Liver (tissue), 8 donors: ENCODE measurements at regions not wholly inside any gene's neighbourhood (a gene's known extent, or its start where the extent isn't known, plus 50 kb on each side); places are given as distances from the start of the nearest gene placed in this dataset.

Source experiments
- DNase-seq: peaks from one replicate; pipeline ENCODE4 v3.0.0-alpha.2; 2017; ENCODE audit warnings: low spot score
- H3K27ac ChIP-seq, 2 donors: one replicate each; pipeline ENCODE4 v1.7.0; 2013; ENCODE audit warnings: inconsistent platforms in 2 of 2, low read length in 2 of 2, control low read depth in 1 of 2, low read depth in 1 of 2, mild to moderate bottlenecking in 1 of 2
- H3K27me3 ChIP-seq, 4 donors: one replicate each; pipeline versions ENCODE4 v1.6.1 to v1.7.0; 2013; ENCODE audit warnings: low read length in 3 of 4, inconsistent platforms in 1 of 4, mild to moderate bottlenecking in 1 of 4, moderate library complexity in 1 of 4; ENCODE audit not compliant: control insufficient read depth in 4 of 4, insufficient read depth in 4 of 4
- H3K36me3 ChIP-seq, 4 donors: one replicate each; pipeline versions ENCODE4 v1.6.1 to v1.7.0; 2013; ENCODE audit warnings: low read length in 3 of 4, mild to moderate bottlenecking in 3 of 4, low read depth in 1 of 4, moderate library complexity in 1 of 4; ENCODE audit not compliant: control insufficient read depth in 4 of 4, insufficient read depth in 3 of 4
- H3K4me1 ChIP-seq, 4 donors: one replicate each; pipeline versions ENCODE4 v1.6.1 to v1.7.0; 2013; ENCODE audit warnings: low read length in 3 of 4, mild to moderate bottlenecking in 3 of 4, moderate library complexity in 1 of 4; ENCODE audit not compliant: control insufficient read depth in 4 of 4, insufficient read depth in 4 of 4
- H3K4me3 ChIP-seq, 3 donors: one replicate each; pipeline versions ENCODE4 v1.6.1 to v1.7.0; 2013; ENCODE audit warnings: low read length in 3 of 3, control low read depth in 1 of 3, low read depth in 1 of 3, mild to moderate bottlenecking in 1 of 3
- H3K9ac ChIP-seq, 2 donors: one replicate each; pipeline ENCODE4 v1.7.0; 2013; ENCODE audit warnings: low read length in 2 of 2, mild to moderate bottlenecking in 2 of 2, moderate library complexity in 2 of 2, control low read depth in 1 of 2, low read depth in 1 of 2
- H3K9me3 ChIP-seq, 4 donors: one replicate each; pipeline versions ENCODE4 v1.6.1 to v1.7.0; 2013; ENCODE audit warnings: low read length in 3 of 4; ENCODE audit not compliant: control insufficient read depth in 4 of 4
- CTCF ChIP-seq: fragments of 150-350 bp; IDR thresholded peaks from 2 replicates; pipeline ENCODE4 v1.5.1; 2017; ENCODE audit warnings: improper control_type of control experiment, low read depth, low read length; ENCODE audit not compliant: missing input control
- EGR1 ChIP-seq, 2 donors: IDR thresholded peaks; 2 replicates each; pipeline ENCODE4 v1.6.1; 2016 to 2018; ENCODE audit warnings: antibody characterized with exemption in 2 of 2, low read depth in 2 of 2
- FOXA1 ChIP-seq: IDR thresholded peaks from 2 replicates; pipeline ENCODE4 v1.6.1; 2016; ENCODE audit warnings: antibody characterized with exemption
- FOXA2 ChIP-seq: IDR thresholded peaks from 2 replicates; pipeline ENCODE4 v1.6.1; 2016; ENCODE audit warnings: antibody characterized with exemption
- GABPA ChIP-seq, 2 donors: IDR thresholded peaks in 1 of 2; conservative IDR thresholded peaks in 1 of 2; 2 replicates each; pipeline ENCODE4 v1.6.1; 2016; ENCODE audit warnings: antibody characterized with exemption in 2 of 2, mild to moderate bottlenecking in 1 of 2, moderate library complexity in 1 of 2
- HNF4A ChIP-seq, 2 donors: conservative IDR thresholded peaks; 2 replicates each; pipeline ENCODE4 v1.6.1; 2016; ENCODE audit warnings: antibody characterized with exemption in 2 of 2, mild to moderate bottlenecking in 2 of 2
- HNF4G ChIP-seq: IDR thresholded peaks from 2 replicates; pipeline ENCODE4 v1.6.1; 2016; ENCODE audit warnings: antibody characterized with exemption
- JUND ChIP-seq, 2 donors: IDR thresholded peaks; 2 replicates each; pipeline ENCODE4 v1.6.1; 2016; ENCODE audit warnings: antibody characterized with exemption in 2 of 2
- MAX ChIP-seq: IDR thresholded peaks from 2 replicates; pipeline ENCODE4 v1.6.1; 2016; ENCODE audit warnings: antibody characterized with exemption
- NR2F2 ChIP-seq: IDR thresholded peaks from 2 replicates; pipeline ENCODE4 v1.6.1; 2016; ENCODE audit warnings: antibody characterized with exemption
- RAD21 ChIP-seq, 2 donors: IDR thresholded peaks; 2 replicates each; pipeline ENCODE4 v1.6.1; 2016; ENCODE audit warnings: antibody characterized with exemption in 2 of 2, mild to moderate bottlenecking in 2 of 2
- REST ChIP-seq: IDR thresholded peaks from 2 replicates; pipeline ENCODE4 v1.6.1; 2016; ENCODE audit warnings: antibody characterized with exemption, mild to moderate bottlenecking
- RXRA ChIP-seq, 2 donors: IDR thresholded peaks; 2 replicates each; pipeline ENCODE4 v1.6.1; 2017 to 2018; ENCODE audit warnings: antibody characterized with exemption in 2 of 2, mild to moderate bottlenecking in 1 of 2
- SP1 ChIP-seq: IDR thresholded peaks from 2 replicates; pipeline ENCODE4 v1.6.1; 2018; ENCODE audit warnings: antibody characterized with exemption, mild to moderate bottlenecking
- TAF1 ChIP-seq: conservative IDR thresholded peaks from 2 replicates; pipeline ENCODE4 v1.6.1; 2016; ENCODE audit warnings: antibody characterized with exemption, mild to moderate bottlenecking
- YY1 ChIP-seq: IDR thresholded peaks from 2 replicates; pipeline ENCODE4 v1.6.1; 2016; ENCODE audit warnings: antibody characterized with exemption, mild to moderate bottlenecking
- ZBTB33 ChIP-seq: IDR thresholded peaks from 2 replicates; pipeline ENCODE4 v1.6.1; 2016; ENCODE audit warnings: antibody characterized with exemption
- WGBS: extraction: QIAGEN DNeasy Blood & Tissue Kit; methylation state at CpG from one replicate; pipeline ENCODE4 v1.1.7; 2013; 5-methylcytosine and 5-hydroxymethylcytosine counted together
- donor health status: healthy.
- donor health status: healthy.
- donor health status: healthy.
- donor health status: healthy.
- donor health status: healthy.

GRCh38 chr15:87711026-87711425 is 545.5 kb downstream of the NTRK3 start:
- Histone ChIP-seq H3K27ac (no peak overlapping the region), H3K27me3 (peaks cover 0 to 3% (median 0%) of the 10 kb centered on the region in 4 donors), H3K9me3 (peaks cover 0 to 3% (median 0%) of the 10 kb centered on the region in 4 donors), H3K36me3 (no peaks in the 10 kb centered on the region), H3K9ac (no peak overlapping the region), H3K4me3 (no peak overlapping the region), H3K4me1 (no peaks in the 10 kb centered on the region)
- TF ChIP-seq MAX: no peak
- TF ChIP-seq SP1: no peak
- no peak for TF ChIP-seq HNF4A (conservative IDR thresholded peaks at IDR 0.05)
- no peak for TF ChIP-seq RXRA (IDR thresholded peaks at IDR 0.05)
- TF ChIP-seq FOXA2: no peak
- DNase-seq: no peak
- 40% methylated on average over 6 of the region's 6 CpGs for WGBS

GRCh38 chr15:87710406-87710805 is 546.1 kb downstream of the NTRK3 start:
- Histone ChIP-seq H3K27ac (no peak overlapping the region), H3K36me3 (no peaks in the 10 kb centered on the region), H3K4me3 (no peak overlapping the region), H3K4me1 (no peaks in the 10 kb centered on the region), H3K9ac (no peak overlapping the region), H3K9me3 (peaks cover 0 to 3% (median 0%) of the 10 kb centered on the region in 4 donors), H3K27me3 (peaks cover 0 to 3% (median 0%) of the 10 kb centered on the region in 4 donors)
- no peak for DNase-seq
- WGBS: 70% methylated on average over 7 of the region's 7 CpGs
- no peak for TF ChIP-seq ZBTB33
- no peak for TF ChIP-seq NR2F2
- TF ChIP-seq GABPA (IDR thresholded peaks at IDR 0.05 in 1 of 2, conservative IDR thresholded peaks at IDR 0.05 in 1 of 2): no peak
- TF ChIP-seq FOXA2: no peak
- no peak for TF ChIP-seq RXRA (IDR thresholded peaks at IDR 0.05)
- no peak for TF ChIP-seq YY1
- no peak for TF ChIP-seq RAD21 (IDR thresholded peaks at IDR 0.05)
- TF ChIP-seq EGR1 (IDR thresholded peaks at IDR 0.05; ENCODE audit: low read depth in 2 of 2): no peak
- no peak for TF ChIP-seq HNF4G
- no peak for TF ChIP-seq SP1
- no peak for TF ChIP-seq FOXA1
- TF ChIP-seq JUND (IDR thresholded peaks at IDR 0.05): no peak
- TF ChIP-seq TAF1: no peak
- no peak for TF ChIP-seq REST
- no peak for TF ChIP-seq MAX
- TF ChIP-seq CTCF: no peak
- TF ChIP-seq HNF4A (conservative IDR thresholded peaks at IDR 0.05): no peak
